Panc1 (cell line): ENCODE measurements at regions not wholly inside any gene's neighbourhood (a gene's known extent, or its start where the extent isn't known, plus 50 kb on each side); places are given as distances from the start of the nearest gene placed in this dataset.

Source experiments
- CTCF ChIP-seq: fragments of 450-650 bp; IDR thresholded peaks from 2 replicates; pipeline ENCODE4 v1.5.1; 2017; ENCODE audit warnings: mild to moderate bottlenecking
- REST ChIP-seq, 2 experiments: IDR thresholded peaks; 2 replicates each; pipeline ENCODE4 v1.6.1; 2011 to 2012; ENCODE audit warnings: low read depth in 2 of 2, control low read depth in 1 of 2, low read length in 1 of 2, mild to moderate bottlenecking in 1 of 2, moderate library complexity in 1 of 2; ENCODE audit not compliant: insufficient read depth in 1 of 2

- TF ChIP-seq CTCF (no peak), REST (IDR thresholded peaks at IDR 0.05; ENCODE audit: insufficient read depth in 1 of 2, low read depth in 2 of 2, low read length in 1 of 2) (no peak)
Measured at GRCh38 chr12:46446645-46447044, 74.1 kb upstream of the SLC38A2 start.
